HepG2 (cell line): ENCODE measurements at regions not wholly inside any gene's neighbourhood (a gene's known extent, or its start where the extent isn't known, plus 50 kb on each side); places are given as distances from the start of the nearest gene placed in this dataset.

Experiments
- AKAP8 ChIP-seq: sonication (generic); formaldehyde crosslinking; IDR thresholded peaks from 2 replicates; pipeline ENCODE4 v1.5.1; 2020; ENCODE audit warnings: mild to moderate bottlenecking, missing genetic modification reagents
- ARID3A ChIP-seq: IDR thresholded peaks from 2 replicates; pipeline ENCODE4 v1.6.1; 2012; ENCODE audit warnings: low read depth, low read length, improper control_type of control experiment
- CBX1 ChIP-seq: IDR thresholded peaks from one replicate; pipeline ENCODE4 v1.6.1; 2016; ENCODE audit warnings: antibody characterized with exemption, low read depth
- CENPT ChIP-seq: sonication (generic); formaldehyde crosslinking; IDR thresholded peaks from 2 replicates; pipeline ENCODE4 v1.8.0; 2022; ENCODE audit warnings: low read depth, mild to moderate bottlenecking, moderate library complexity, missing genetic modification reagents
- DR1 ChIP-seq: sonication (generic); formaldehyde crosslinking; IDR thresholded peaks from 2 replicates; pipeline ENCODE4 v1.8.0; 2021; ENCODE audit warnings: mild to moderate bottlenecking, missing genetic modification reagents, inconsistent platforms
- GPN1 ChIP-seq: sonication (generic); formaldehyde crosslinking; IDR thresholded peaks from 2 replicates; pipeline ENCODE4 v1.5.1; 2020; ENCODE audit warnings: missing genetic modification reagents, borderline replicate concordance
- HMGA1 ChIP-seq: sonication (generic); formaldehyde crosslinking; conservative IDR thresholded peaks from 2 replicates; pipeline ENCODE4 v1.4.0; 2020; ENCODE audit warnings: missing genetic modification reagents
- KDM3A ChIP-seq: IDR thresholded peaks from 2 replicates; pipeline ENCODE4 v1.6.1; 2018; ENCODE audit warnings: low read depth, missing compliant biosample characterization
- MAZ ChIP-seq, 2 experiments: sonication (generic) in 1 of 2; formaldehyde crosslinking in 1 of 2; IDR thresholded peaks; 2 replicates each; pipeline versions ENCODE4 v1.5.0 to v1.6.1; 2012 to 2020; ENCODE audit warnings: low read depth in 2 of 2, mild to moderate bottlenecking in 2 of 2, borderline replicate concordance in 1 of 2, improper control_type of control experiment in 1 of 2, low read length in 1 of 2, missing genetic modification reagents in 1 of 2, moderate library complexity in 1 of 2
- NFIC ChIP-seq: IDR thresholded peaks from 2 replicates; pipeline ENCODE4 v1.6.1; 2012; ENCODE audit warnings: mild to moderate bottlenecking, low read length, inconsistent platforms
- PCBP1 ChIP-seq: fragments of 200-400 bp; formaldehyde crosslinking; IDR thresholded peaks from 2 replicates; pipeline ENCODE4 v1.6.1; 2017; ENCODE audit warnings: mild to moderate bottlenecking, low read depth, low read length, borderline replicate concordance
- PTBP1 ChIP-seq: fragments of 200-400 bp; formaldehyde crosslinking; IDR thresholded peaks from 2 replicates; pipeline ENCODE4 v1.6.1; 2018; ENCODE audit warnings: low read length, low read depth; ENCODE audit not compliant: poor library complexity, severe bottlenecking
- RAD51 ChIP-seq: fragments of 450-650 bp; IDR thresholded peaks from 2 replicates; pipeline ENCODE4 v1.6.1; 2016; ENCODE audit warnings: borderline replicate concordance
- THRA ChIP-seq: sonication (generic); formaldehyde crosslinking; IDR thresholded peaks from 2 replicates; pipeline ENCODE4 v1.4.0; 2020; ENCODE audit warnings: missing genetic modification reagents, borderline replicate concordance
- ZBTB26 ChIP-seq: IDR thresholded peaks from 2 replicates; pipeline ENCODE4 v1.6.1; 2016; ENCODE audit warnings: missing compliant biosample characterization, missing genetic modification reagents, borderline replicate concordance
- ZC3H4 ChIP-seq: sonication (generic); formaldehyde crosslinking; IDR thresholded peaks from 2 replicates; pipeline ENCODE4 v1.4.0; 2020; ENCODE audit warnings: missing genetic modification reagents, borderline replicate concordance
- ZFYVE20 ChIP-seq: sonication (generic); formaldehyde crosslinking; IDR thresholded peaks from 2 replicates; pipeline ENCODE4 v1.8.0; 2023; ENCODE audit warnings: low read depth, mild to moderate bottlenecking, moderate library complexity, missing genetic modification reagents, borderline replicate concordance
- ZNF264 ChIP-seq: sonication (generic); formaldehyde crosslinking; IDR thresholded peaks from 2 replicates; pipeline ENCODE4 v1.4.0; 2020; ENCODE audit warnings: missing genetic modification reagents
- ZNF333 ChIP-seq: sonication (generic); formaldehyde crosslinking; IDR thresholded peaks from 2 replicates; pipeline ENCODE4 v1.4.0; 2020; ENCODE audit warnings: mild to moderate bottlenecking, missing genetic modification reagents, borderline replicate concordance
- ZNF362 ChIP-seq: sonication (generic); formaldehyde crosslinking; IDR thresholded peaks from 2 replicates; pipeline ENCODE4 v1.4.0; 2020; ENCODE audit warnings: missing genetic modification reagents, mild to moderate bottlenecking, borderline replicate concordance
- ZNF546 ChIP-seq: sonication (generic); formaldehyde crosslinking; conservative IDR thresholded peaks from 2 replicates; pipeline ENCODE4 v1.8.1; 2023; ENCODE audit warnings: mild to moderate bottlenecking, missing genetic modification reagents
- ZNF619 ChIP-seq: sonication (generic); formaldehyde crosslinking; IDR thresholded peaks from 2 replicates; pipeline ENCODE4 v1.4.0; 2020; ENCODE audit warnings: mild to moderate bottlenecking, missing genetic modification reagents
- ZNF775 ChIP-seq: sonication (generic); formaldehyde crosslinking; IDR thresholded peaks from 2 replicates; pipeline ENCODE4 v1.4.0; 2020; ENCODE audit warnings: missing genetic modification reagents, mild to moderate bottlenecking, moderate library complexity, borderline replicate concordance

- TF ChIP-seq GPN1 (CRISPR knock-in tag) (no peak), ZNF619 (CRISPR knock-in tag) (no peak), DR1 (no peak), ZBTB26 (CRISPR knock-in tag) (0 out of 2 replicates have a peak, but pooled peaks have one; percentile 57), ZNF775 (CRISPR knock-in tag) (no peak), ARID3A (peak; percentile 26; the same call in 1 of the 2 replicates), NFIC (peak; percentile 48; the same call in 1 of the 2 replicates), MAZ (IDR thresholded peaks at IDR 0.05; ENCODE audit: borderline replicate concordance, low read depth, low read length) (no peak), MAZ (CRISPR knock-in tag; IDR thresholded peaks at IDR 0.05; ENCODE audit: low read depth) (0 out of 2 replicates have a peak, but pooled peaks have one; percentile 27), ZNF546 (CRISPR knock-in tag) (no peak), PCBP1 (no peak), CENPT (CRISPR knock-in tag) (no peak), CBX1 (peak; percentile 53), AKAP8 (peak; percentile 35; the same call in 1 of the 2 replicates), ZC3H4 (no peak), RAD51 (no peak), KDM3A (peak; percentile 68; the same call in 1 of the 2 replicates), THRA (CRISPR knock-in tag) (peak; percentile 100), HMGA1 (CRISPR knock-in tag) (no peak), ZNF362 (CRISPR knock-in tag) (no peak), ZNF264 (0 out of 2 replicates have a peak, but pooled peaks have one; percentile 83), ZFYVE20 (CRISPR knock-in tag) (no peak), ZNF333 (CRISPR knock-in tag) (no peak), PTBP1 (no peak)
These were observed 55.9 kb upstream of the KLF9 start (continued) for GRCh38 chr9:70470050-70471015.
